HCT116 (cell line): ENCODE measurements at regions not wholly inside any gene's neighbourhood (a gene's known extent, or its start where the extent isn't known, plus 50 kb on each side); places are given as distances from the start of the nearest gene placed in this dataset.
A peak's percentile ranks its signal among the peaks of the same experiment; 100 is the strongest.

ENCODE experiments used
- EZH2 ChIP-seq: fragments of 200-600 bp; sonication (generic); IDR thresholded peaks from 2 replicates; pipeline ENCODE4 v1.6.1; 2017; ENCODE audit warnings: antibody characterized with exemption, mixed run types
- EZH2phosphoT487 ChIP-seq: fragments of 200-600 bp; IDR thresholded peaks from 2 replicates; pipeline ENCODE4 v1.6.1; 2018; ENCODE audit warnings: antibody characterized with exemption, borderline replicate concordance
- POLR2A ChIP-seq: IDR thresholded peaks from 2 replicates; pipeline ENCODE4 v1.7.0; 2011; ENCODE audit warnings: borderline replicate concordance; ENCODE audit not compliant: insufficient read depth, insufficient read length; ENCODE audit errors: extremely low read depth
- POLR2AphosphoS5 ChIP-seq: IDR thresholded peaks from 2 replicates; pipeline ENCODE4 v1.6.1; 2011; ENCODE audit warnings: mild to moderate bottlenecking, low read depth, low read length, moderate library complexity
- RAD21 ChIP-seq: IDR thresholded peaks from 2 replicates; pipeline ENCODE4 v1.6.1; 2012; ENCODE audit warnings: low read depth, mild to moderate bottlenecking
- SP1 ChIP-seq: IDR thresholded peaks from 2 replicates; pipeline ENCODE4 v1.6.1; 2012; ENCODE audit warnings: low read depth
- ZFX ChIP-seq: fragments of 450-650 bp; IDR thresholded peaks from 2 replicates; pipeline ENCODE4 v1.6.1; 2017
- TF ChIP-seq, protein P1 (sequence below): IDR thresholded peaks from 2 replicates; pipeline ENCODE4 v1.6.1; 2012
- TF ChIP-seq, protein P2 (sequence below), 3 experiments: fragments of 200-600 bp in 1 of 3; sonication (generic) in 1 of 3; IDR thresholded peaks in 2 of 3; conservative IDR thresholded peaks in 1 of 3; 2 replicates each; pipeline ENCODE4 v1.5.1; 2012 to 2017; ENCODE audit warnings: low read depth in 2 of 3, low read length in 2 of 3, antibody characterized with exemption in 1 of 3, borderline replicate concordance in 1 of 3, control low read depth in 1 of 3, mild to moderate bottlenecking in 1 of 3, mixed read lengths in 1 of 3, mixed run types in 1 of 3, moderate library complexity in 1 of 3; ENCODE audit not compliant: insufficient read depth in 1 of 3
- TF ChIP-seq, protein P3 (sequence below): IDR thresholded peaks from 2 replicates; pipeline ENCODE4 v1.6.1; 2012; ENCODE audit warnings: low read depth

DNA sequence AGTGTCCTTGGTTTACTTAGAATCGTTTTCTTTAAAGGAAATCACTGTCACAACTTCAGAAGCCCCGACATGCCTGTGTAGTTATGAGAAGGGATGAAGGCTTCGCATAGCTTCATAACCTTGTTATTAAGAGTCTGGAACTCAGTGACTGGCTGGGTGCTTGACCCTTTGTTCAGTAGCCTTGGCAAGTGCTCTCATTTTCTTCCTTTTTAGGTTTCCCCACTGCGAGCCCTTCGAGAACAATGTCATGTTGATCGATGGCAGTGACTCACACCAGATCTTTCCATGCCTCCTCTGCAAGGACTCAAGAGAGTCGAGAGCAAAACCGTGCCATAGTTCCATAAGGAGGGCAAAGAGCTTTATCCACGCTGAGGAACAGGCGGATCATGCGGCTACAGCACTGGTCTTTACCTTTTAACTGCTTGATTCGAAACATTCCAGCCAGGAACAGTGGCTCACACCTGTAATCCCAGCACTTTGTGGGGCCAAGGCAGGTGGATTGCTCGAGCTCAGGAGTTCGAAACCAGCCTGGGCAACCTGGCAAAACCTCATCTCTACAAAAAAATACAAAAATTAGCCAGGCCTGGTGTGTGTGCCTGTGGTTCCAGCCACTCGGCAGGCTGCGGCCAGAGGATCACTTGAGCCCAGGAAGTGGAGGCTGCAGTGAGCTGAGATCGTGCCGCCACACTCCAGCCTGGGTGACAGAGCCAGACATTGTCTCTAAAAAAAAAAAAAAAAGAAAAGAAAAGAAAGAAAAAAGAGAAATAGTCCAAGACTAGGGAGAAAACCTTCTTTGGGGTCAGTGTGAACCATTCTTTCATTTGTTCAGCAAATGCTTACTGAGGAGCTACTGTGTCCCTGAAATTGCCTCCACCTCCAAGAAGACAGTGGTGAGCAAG is 95.4 kb upstream of the ERRFI1 start:
- TF ChIP-seq POLR2A (no peak), EZH2phosphoT487 (no peak), SP1 (no peak), POLR2AphosphoS5 (peak; percentile 65), ZFX (no peak), RAD21 (no peak), EZH2 (no peak)
- TF ChIP-seq, protein P1, sequence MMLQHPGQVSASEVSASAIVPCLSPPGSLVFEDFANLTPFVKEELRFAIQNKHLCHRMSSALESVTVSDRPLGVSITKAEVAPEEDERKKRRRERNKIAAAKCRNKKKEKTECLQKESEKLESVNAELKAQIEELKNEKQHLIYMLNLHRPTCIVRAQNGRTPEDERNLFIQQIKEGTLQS, result no peak
- TF ChIP-seq, protein P2, sequence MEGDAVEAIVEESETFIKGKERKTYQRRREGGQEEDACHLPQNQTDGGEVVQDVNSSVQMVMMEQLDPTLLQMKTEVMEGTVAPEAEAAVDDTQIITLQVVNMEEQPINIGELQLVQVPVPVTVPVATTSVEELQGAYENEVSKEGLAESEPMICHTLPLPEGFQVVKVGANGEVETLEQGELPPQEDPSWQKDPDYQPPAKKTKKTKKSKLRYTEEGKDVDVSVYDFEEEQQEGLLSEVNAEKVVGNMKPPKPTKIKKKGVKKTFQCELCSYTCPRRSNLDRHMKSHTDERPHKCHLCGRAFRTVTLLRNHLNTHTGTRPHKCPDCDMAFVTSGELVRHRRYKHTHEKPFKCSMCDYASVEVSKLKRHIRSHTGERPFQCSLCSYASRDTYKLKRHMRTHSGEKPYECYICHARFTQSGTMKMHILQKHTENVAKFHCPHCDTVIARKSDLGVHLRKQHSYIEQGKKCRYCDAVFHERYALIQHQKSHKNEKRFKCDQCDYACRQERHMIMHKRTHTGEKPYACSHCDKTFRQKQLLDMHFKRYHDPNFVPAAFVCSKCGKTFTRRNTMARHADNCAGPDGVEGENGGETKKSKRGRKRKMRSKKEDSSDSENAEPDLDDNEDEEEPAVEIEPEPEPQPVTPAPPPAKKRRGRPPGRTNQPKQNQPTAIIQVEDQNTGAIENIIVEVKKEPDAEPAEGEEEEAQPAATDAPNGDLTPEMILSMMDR (IDR thresholded peaks at IDR 0.05 in 2 of 3, conservative IDR thresholded peaks at IDR 0.05 in 1 of 3; ENCODE audit: borderline replicate concordance in 1 of 3, insufficient read depth in 1 of 3, low read depth in 2 of 3, low read length in 2 of 3), result no peak
- TF ChIP-seq, protein P3, sequence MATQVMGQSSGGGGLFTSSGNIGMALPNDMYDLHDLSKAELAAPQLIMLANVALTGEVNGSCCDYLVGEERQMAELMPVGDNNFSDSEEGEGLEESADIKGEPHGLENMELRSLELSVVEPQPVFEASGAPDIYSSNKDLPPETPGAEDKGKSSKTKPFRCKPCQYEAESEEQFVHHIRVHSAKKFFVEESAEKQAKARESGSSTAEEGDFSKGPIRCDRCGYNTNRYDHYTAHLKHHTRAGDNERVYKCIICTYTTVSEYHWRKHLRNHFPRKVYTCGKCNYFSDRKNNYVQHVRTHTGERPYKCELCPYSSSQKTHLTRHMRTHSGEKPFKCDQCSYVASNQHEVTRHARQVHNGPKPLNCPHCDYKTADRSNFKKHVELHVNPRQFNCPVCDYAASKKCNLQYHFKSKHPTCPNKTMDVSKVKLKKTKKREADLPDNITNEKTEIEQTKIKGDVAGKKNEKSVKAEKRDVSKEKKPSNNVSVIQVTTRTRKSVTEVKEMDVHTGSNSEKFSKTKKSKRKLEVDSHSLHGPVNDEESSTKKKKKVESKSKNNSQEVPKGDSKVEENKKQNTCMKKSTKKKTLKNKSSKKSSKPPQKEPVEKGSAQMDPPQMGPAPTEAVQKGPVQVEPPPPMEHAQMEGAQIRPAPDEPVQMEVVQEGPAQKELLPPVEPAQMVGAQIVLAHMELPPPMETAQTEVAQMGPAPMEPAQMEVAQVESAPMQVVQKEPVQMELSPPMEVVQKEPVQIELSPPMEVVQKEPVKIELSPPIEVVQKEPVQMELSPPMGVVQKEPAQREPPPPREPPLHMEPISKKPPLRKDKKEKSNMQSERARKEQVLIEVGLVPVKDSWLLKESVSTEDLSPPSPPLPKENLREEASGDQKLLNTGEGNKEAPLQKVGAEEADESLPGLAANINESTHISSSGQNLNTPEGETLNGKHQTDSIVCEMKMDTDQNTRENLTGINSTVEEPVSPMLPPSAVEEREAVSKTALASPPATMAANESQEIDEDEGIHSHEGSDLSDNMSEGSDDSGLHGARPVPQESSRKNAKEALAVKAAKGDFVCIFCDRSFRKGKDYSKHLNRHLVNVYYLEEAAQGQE, result no peak
